Breast epithelium (tissue), 4 donors: ENCODE measurements at regions not wholly inside any gene's neighbourhood (a gene's known extent, or its start where the extent isn't known, plus 50 kb on each side); places are given as distances from the start of the nearest gene placed in this dataset.

Experiments
- DNase-seq, 2 donors: peaks; one replicate each; pipeline ENCODE4 v3.0.0-alpha.2; 2019; ENCODE audit warnings: low spot score in 2 of 2
- H3K27ac ChIP-seq, 2 donors: fragments of 200-600 bp; sonication (generic) in 1 of 2; one replicate each; pipeline ENCODE4 v1.5.1; 2016 to 2019; ENCODE audit warnings: mild to moderate bottlenecking in 1 of 2
- H3K27me3 ChIP-seq, 2 donors: fragments of 200-600 bp; sonication (generic) in 1 of 2; one replicate each; pipeline versions ENCODE4 v1.5.1 to v1.6.0; 2017 to 2019; ENCODE audit warnings: control low read depth in 1 of 2, mild to moderate bottlenecking in 1 of 2
- H3K36me3 ChIP-seq: fragments of 200-600 bp; one replicate; pipeline ENCODE4 v1.5.1; 2019
- H3K4me1 ChIP-seq, 2 donors: fragments of 200-600 bp; sonication (generic); one replicate each; pipeline ENCODE4 v1.5.1; 2016 to 2019; ENCODE audit warnings: control low read depth in 1 of 2
- H3K4me3 ChIP-seq, 3 donors: fragments of 200-600 bp; sonication (generic); 1 replicate in 2 of 3; 2 replicates in 1 of 3; pipeline ENCODE4 v1.5.1; 2016 to 2019; ENCODE audit warnings: mild to moderate bottlenecking in 3 of 3, moderate library complexity in 2 of 3
- H3K9me3 ChIP-seq, 2 donors: fragments of 200-600 bp; sonication (generic) in 1 of 2; one replicate each; pipeline ENCODE4 v1.5.1; 2016 to 2019; ENCODE audit warnings: control low read depth in 1 of 2
- CTCF ChIP-seq, 3 donors: fragments of 450-650 bp; IDR thresholded peaks; one replicate each; pipeline ENCODE4 v1.5.1; 2016 to 2017; ENCODE audit warnings: antibody characterized with exemption in 3 of 3, mild to moderate bottlenecking in 3 of 3, moderate library complexity in 3 of 3
- POLR2A ChIP-seq: fragments of 450-650 bp; IDR thresholded peaks from one replicate; pipeline ENCODE4 v1.6.1; 2016; ENCODE audit warnings: antibody characterized with exemption, mild to moderate bottlenecking, moderate library complexity
- POLR2AphosphoS5 ChIP-seq, 3 donors: sonication (generic); formaldehyde crosslinking; IDR thresholded peaks; one replicate each; pipeline ENCODE4 v1.6.1; 2017; ENCODE audit warnings: antibody characterized with exemption in 3 of 3
- intact Hi-C: fragments of 100-400 bp; cut with DNase I; formaldehyde crosslinking; loops from one replicate; pipeline ENCODE4 v1.15.1; 2023; ENCODE audit warnings: low total_unique reads

GRCh38 chr18:27794181-27794926, 382.6 kb downstream of the CDH2 start:
- DNase-seq: no peak
- Histone ChIP-seq H3K27ac (no peak overlapping the region), H3K27me3 (no peaks in the 10 kb centered on the region)

GRCh38 chr18:27793013-27793785, 383.7 kb downstream of the CDH2 start:
- TF ChIP-seq POLR2AphosphoS5 (IDR thresholded peaks at IDR 0.05) (no peak), CTCF (IDR thresholded peaks at IDR 0.05) (no peak), POLR2A (no peak)
- DNase-seq: no peak
- H3K4me1 ChIP-seq: no peaks in the 10 kb centered on the region
- intact Hi-C loops: no loop called here
- H3K27me3 ChIP-seq: no peaks in the 10 kb centered on the region
- H3K36me3 ChIP-seq: no peaks in the 10 kb centered on the region
- H3K27ac ChIP-seq: no peak overlapping the region
- H3K4me3 ChIP-seq: no peak overlapping the region
- H3K9me3 ChIP-seq: no peaks in the 10 kb centered on the region

More at GRCh38 chr18:27794181-27794926, 382.6 kb downstream of the CDH2 start:
- no peak for TF ChIP-seq POLR2AphosphoS5 (IDR thresholded peaks at IDR 0.05)
- TF ChIP-seq CTCF (IDR thresholded peaks at IDR 0.05): no peak
- H3K4me1 ChIP-seq: no peaks in the 10 kb centered on the region
- H3K4me3 ChIP-seq: no peak overlapping the region
- H3K9me3 ChIP-seq: no peaks in the 10 kb centered on the region
- H3K36me3 ChIP-seq: no peaks in the 10 kb centered on the region
- intact Hi-C loops: no loop called here

DNA sequence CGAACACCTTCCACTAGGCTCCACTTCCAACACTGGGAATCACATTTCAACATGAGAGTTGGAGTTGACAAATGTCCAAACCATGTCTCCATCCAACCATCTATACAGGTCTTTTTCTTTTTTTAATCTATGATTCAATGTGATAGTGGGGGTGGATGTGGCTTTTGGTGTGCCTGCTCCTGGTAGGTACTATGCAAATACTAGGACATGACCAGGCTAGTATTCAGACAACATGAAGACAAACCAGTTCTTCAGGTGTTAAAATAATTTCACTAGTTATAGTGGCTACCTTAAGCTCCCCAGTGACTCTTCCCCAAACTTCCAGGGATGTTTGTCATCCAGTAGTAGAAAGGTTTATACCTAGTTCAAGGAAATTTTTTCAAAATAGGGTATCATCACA, 387.5 kb downstream of the CDH2 start:
- no peaks in the 10 kb centered on the region for H3K9me3 ChIP-seq
- H3K36me3 ChIP-seq: no peaks in the 10 kb centered on the region
- DNase-seq: no peak
- H3K27ac ChIP-seq: no peak overlapping the region
- intact Hi-C loops: no loop called here
- H3K27me3 ChIP-seq: no peaks in the 10 kb centered on the region
- TF ChIP-seq POLR2AphosphoS5 (IDR thresholded peaks at IDR 0.05) (no peak), POLR2A (no peak), CTCF (IDR thresholded peaks at IDR 0.05) (no peak)
- H3K4me1 ChIP-seq: no peaks in the 10 kb centered on the region
- no peak overlapping the region for H3K4me3 ChIP-seq

- TF ChIP-seq POLR2A (no peak), POLR2AphosphoS5 (IDR thresholded peaks at IDR 0.05) (no peak), CTCF (IDR thresholded peaks at IDR 0.05) (no peak)
- no peak for DNase-seq
- H3K4me3 ChIP-seq: no peak overlapping the region
- no peaks in the 10 kb centered on the region for H3K27me3 ChIP-seq
- no peaks in the 10 kb centered on the region for H3K36me3 ChIP-seq
- H3K27ac ChIP-seq: no peak overlapping the region
- no peaks in the 10 kb centered on the region for H3K9me3 ChIP-seq
- intact Hi-C loops: no loop called here
- no peaks in the 10 kb centered on the region for H3K4me1 ChIP-seq
Observed at GRCh38 chr18:27787547-27787946, 389.4 kb downstream of the CDH2 start.

DNA sequence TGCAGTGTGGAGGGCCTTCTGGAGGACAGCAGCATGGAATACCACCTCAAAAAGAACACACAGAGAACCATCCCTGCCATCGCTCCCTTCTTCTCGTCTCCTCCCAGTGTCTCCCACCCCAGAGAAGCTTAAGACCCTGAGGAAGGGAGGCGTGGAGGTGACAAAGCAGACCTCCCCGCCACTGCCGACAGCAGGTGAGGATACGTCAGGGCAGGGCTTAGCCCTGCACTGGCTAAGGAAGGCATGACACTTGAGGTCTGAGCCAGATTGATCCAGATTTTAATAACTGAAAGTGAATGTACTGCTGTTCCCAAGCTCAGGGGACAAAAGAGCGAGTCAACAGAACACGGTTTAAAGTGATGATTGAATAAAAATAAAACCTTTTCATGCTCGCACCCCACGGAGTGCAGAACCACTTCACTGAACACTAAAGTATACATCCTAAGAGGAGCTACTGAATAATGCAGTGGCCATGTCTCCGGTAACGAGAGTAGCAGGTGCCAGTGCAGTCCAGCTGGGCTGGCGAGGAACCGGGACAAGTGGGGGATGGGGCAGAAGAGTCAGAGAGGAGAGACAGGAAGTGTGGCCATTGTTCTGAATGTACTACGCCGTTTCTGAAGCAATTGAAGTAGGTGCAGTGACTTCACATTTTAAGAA, 391.0 kb downstream of the CDH2 start:
- Histone ChIP-seq H3K27me3 (no peaks in the 10 kb centered on the region), H3K27ac (no peak overlapping the region), H3K36me3 (no peaks in the 10 kb centered on the region), H3K9me3 (no peaks in the 10 kb centered on the region), H3K4me3 (no peak overlapping the region), H3K4me1 (no peaks in the 10 kb centered on the region)
- intact Hi-C loops: no loop called here
- no peak for TF ChIP-seq POLR2AphosphoS5 (IDR thresholded peaks at IDR 0.05)
- TF ChIP-seq POLR2A: no peak
- no peak for TF ChIP-seq CTCF (IDR thresholded peaks at IDR 0.05)
- DNase-seq: no peak
